ENCODE measurements at regions not wholly inside any gene's neighbourhood (a gene's known extent, or its start where the extent isn't known, plus 50 kb on each side); places are given as distances from the start of the nearest gene placed in this dataset.
A peak's percentile ranks its signal among the peaks of the same experiment; 100 is the strongest.
"Not testable (repeated sequence)": the region's sequence is repeated elsewhere in the genome, so short reads cannot be mapped to it uniquely, and the experiment has no call there.

- not testable (repeated sequence) for DNase-seq
These were observed 99.2 kb downstream of the ZNF100 start for GRCh38 chr19:21668072-21668773.

GRCh38 chr19:21655540-21656126 is 111.7 kb downstream of the ZNF100 start:
- no peak for DNase-seq

- DNase-seq = not testable (repeated sequence)
These were observed 115.9 kb downstream of the ZNF100 start for GRCh38 chr19:21651478-21651877.

- DNase-seq = no peak
These were observed 128.6 kb downstream of the ZNF100 start for GRCh38 chr19:21638776-21639175.

- no peak for DNase-seq
These were observed 121.7 kb downstream of the ZNF429 start for GRCh38 chr19:21626924-21627697.

GRCh38 chr19:21626091-21626490 is 120.7 kb downstream of the ZNF429 start:
- DNase-seq = no peak

GRCh38 chr19:21622920-21623319 is 117.5 kb downstream of the ZNF429 start:
- no peak for DNase-seq

GRCh38 chr19:21621671-21622070 is 116.3 kb downstream of the ZNF429 start:
- DNase-seq = no peak

- no peak for DNase-seq
These were observed 112.4 kb downstream of the ZNF429 start for GRCh38 chr19:21617740-21618339.

GRCh38 chr19:21614776-21615175 is 109.4 kb downstream of the ZNF429 start:
- DNase-seq = not testable (repeated sequence)

- DNase-seq = not testable (repeated sequence)
These were observed 107.8 kb downstream of the ZNF429 start for GRCh38 chr19:21613201-21613600.

GRCh38 chr19:21612403-21612872 is 107.0 kb downstream of the ZNF429 start:
- DNase-seq = no peak

GRCh38 chr19:21611659-21612402 is 106.4 kb downstream of the ZNF429 start:
- DNase-seq = no peak

- DNase-seq = no peak
These were observed 105.4 kb downstream of the ZNF429 start for GRCh38 chr19:21610787-21611186.

GRCh38 chr19:21610341-21610740 is 104.9 kb downstream of the ZNF429 start:
- DNase-seq = no peak

- no peak for DNase-seq
These were observed 103.2 kb downstream of the ZNF429 start for GRCh38 chr19:21608571-21608970.

GRCh38 chr19:21607449-21607848 is 102.0 kb downstream of the ZNF429 start:
- no peak for DNase-seq

- DNase-seq = not testable (repeated sequence)
These were observed 101.6 kb downstream of the ZNF429 start for GRCh38 chr19:21607011-21607410.

- DNase-seq = not testable (repeated sequence)
These were observed 100.9 kb downstream of the ZNF429 start for GRCh38 chr19:21606326-21606725.

- peak; percentile 47 for DNase-seq
These were observed 99.6 kb downstream of the ZNF429 start for GRCh38 chr19:21604951-21605476.
